HK-2 (cell line): ENCODE measurements at regions not wholly inside any gene's neighbourhood (a gene's known extent, or its start where the extent isn't known, plus 50 kb on each side); places are given as distances from the start of the nearest gene placed in this dataset.
"Not testable (repeated sequence)": the region's sequence is repeated elsewhere in the genome, so short reads cannot be mapped to it uniquely, and the experiment has no call there.

Experiments used
- DNase-seq: peaks from one replicate; pipeline ENCODE4 v3.0.0-alpha.2; 2018; ENCODE audit not compliant: unreplicated experiment

DNA sequence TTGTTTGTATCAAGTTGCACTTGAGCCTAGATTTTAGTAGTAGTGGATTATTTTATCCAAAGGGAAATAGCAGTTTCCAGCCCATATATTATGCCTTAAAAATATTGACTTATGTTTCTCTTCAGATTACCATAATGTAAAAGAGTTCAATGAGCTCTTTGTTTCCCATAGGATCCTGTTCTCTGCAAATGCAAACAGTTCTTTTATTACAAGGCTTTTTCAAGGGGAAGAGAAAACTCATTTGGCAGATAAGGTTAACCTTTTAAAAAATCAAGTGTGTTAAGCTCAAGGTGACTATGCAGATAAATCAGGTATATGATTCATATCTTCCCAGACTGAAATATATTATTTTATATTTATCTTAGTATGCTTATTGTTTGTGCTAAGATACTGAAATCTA lies 961.2 kb upstream of the SPRY2 start:
- DNase-seq: no peak

DNA sequence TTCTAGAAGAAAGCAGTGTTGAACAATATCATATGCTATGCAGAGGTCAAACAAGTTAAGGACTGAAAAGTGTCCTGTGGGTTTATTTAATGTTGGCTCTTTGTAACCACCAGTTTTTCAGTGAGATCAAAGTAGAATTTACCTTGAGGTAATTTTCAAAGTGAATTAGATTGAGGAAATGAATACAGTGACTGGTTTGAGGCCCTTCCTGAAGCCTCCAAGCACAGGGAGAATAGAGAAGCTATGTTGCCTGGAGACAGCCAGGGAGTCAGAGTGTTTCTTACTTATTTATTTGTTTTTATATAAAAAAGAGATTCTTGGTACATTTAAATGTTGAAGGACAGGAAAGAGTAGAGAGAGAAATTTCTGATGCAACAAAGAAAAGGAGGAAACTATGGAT lies 954.3 kb upstream of the SPRY2 start:
- DNase-seq: no peak

DNA sequence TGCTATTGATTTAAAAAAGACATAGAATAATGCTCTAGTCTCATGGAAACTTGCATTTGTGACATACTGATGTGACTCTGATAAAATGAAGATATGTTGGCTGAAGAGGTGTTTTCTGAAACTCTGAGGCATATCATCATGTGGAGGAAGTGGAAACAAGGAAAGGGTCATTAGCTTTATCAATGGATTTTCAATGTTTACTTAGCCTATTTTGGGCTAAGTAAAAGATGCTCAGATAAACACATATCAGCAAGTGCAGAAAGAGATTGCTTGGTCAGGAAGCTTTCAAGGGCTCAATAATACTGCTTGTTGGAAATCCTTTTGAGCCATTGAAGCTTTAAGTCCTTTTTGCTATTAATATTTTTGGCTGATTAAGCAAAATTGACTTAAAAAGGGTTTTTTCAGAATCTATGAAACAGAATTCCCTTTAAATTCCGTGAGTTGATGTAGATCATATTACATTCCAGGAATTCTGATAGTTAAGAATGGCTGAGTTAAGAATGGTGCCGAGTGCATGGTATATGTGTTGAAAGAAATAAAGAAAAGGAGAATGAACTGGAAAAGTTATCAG lies 952.8 kb upstream of the SPRY2 start:
- DNase-seq: no peak

DNA sequence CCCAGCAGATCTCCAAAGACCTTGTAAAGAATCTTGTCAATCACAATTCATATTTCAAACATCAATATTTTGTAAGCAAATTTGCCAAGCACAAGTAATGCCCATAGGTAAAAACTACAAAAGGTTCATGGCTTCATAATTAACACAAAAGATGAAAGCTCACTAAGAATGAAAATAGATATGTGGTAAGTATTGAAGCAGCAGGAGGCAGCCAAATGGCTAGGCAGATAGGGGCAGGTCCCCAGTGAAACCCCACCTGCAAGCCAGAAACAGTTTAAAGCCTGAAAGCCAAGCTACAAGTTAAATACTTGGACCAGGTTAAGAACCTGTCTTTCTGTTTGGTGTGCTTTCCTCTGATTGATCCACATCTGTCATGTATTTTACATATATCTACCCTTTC lies 942.6 kb upstream of the SPRY2 start:
- DNase-seq: no peak

DNA sequence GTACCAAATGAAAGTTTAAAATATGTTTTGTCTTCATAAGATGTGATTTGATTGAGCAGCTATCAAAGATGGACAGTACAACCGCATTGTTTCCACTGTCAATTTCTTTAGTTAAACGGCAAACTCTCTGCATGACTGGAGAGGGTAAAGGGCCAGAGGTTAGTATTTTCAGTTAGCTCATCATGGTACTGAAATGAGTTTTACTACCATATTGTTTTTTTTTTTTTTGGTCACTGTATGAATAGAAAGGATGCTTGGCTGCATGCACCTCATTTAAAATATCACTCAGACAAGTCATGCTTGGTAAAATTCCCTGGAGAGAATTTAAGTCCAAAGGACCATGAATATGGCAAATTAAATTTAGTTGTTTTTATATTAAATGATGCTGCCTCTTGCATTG lies 942.1 kb upstream of the SPRY2 start:
- no peak for DNase-seq

DNA sequence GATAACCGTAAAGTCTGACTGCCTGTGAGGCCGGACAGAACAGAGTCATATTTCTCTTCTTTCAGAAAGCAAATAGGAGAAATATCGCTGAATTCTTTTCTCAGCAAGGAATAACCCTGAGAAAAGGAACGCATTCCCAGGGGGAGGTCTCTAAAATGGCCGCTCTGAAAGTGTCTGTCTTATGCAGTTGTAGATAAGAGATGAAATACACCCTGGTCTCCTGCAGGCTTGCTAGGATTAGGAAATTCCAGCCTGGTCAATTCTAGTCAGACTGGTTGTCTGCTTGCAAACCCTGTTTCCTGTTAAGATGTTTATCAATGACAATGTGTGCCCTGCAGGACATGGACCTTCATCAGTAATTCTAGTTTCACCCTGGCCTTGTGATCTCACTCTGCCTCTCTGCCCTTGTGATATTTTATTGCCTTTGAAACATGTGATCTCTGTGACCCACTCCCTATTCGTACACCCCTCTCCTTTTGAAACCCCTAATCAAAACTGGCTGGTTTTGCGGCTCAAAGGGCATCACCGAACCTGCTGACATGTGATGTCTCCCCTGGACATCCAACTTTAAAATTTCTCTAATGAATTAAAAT lies 934.8 kb upstream of the SPRY2 start:
- no peak for DNase-seq

DNA sequence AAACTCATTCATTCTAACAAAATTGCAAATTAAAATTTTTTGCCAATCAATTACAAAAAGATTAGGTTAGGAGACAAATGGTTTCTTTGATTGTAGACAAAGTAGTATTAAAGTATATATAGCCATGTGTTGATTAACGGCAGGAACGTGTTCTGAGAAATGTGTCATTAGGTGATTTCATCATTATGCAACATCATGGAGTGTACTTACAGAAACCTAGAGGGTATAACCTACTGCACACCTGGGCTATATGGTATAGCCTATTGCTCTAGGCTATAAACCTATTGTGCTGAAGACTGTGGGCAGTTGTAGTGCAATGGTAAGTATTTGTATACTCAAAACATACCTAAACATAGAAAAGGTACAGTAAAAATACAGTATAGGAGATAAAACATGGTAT lies 906.8 kb upstream of the SPRY2 start:
- DNase-seq: no peak

DNA sequence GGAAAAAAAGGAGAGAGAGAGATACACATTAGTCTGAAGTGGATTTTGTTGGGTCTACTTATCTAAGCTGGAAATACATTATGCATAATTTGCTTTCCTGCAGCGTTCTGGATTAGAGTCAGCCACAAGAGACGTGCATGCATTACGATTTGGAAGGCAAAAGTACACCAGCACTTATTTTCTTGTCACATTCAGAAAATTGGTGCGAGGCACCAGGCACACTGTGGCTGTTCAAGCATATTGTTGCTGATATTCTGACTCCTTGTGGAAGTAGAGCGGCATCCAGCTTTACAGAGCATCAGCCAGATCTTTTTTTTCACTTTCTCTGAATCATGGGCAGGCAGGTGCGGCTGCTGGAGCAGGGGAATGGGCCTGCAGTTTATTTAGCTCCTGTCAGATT lies 905.6 kb upstream of the SPRY2 start:
- DNase-seq: no peak

DNA sequence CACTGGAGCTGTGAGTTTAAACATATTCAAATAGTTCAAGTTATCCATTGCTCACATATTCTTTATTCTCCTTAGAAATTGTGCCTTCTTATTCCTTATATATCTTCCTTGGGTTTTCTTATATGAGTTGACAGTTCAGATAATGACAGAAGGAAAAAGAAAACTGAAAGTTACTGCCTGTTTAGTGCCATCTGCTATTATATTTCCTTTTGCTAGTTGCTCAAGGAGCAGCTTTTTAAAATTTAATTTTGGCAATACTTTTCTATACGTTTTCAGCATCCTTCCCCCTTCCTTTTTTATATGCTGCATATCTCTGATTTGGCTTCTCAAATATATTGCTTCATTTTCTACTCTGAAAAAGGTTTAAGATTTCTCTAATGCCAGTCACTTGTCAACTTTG lies 903.1 kb upstream of the SPRY2 start:
- no peak for DNase-seq

DNA sequence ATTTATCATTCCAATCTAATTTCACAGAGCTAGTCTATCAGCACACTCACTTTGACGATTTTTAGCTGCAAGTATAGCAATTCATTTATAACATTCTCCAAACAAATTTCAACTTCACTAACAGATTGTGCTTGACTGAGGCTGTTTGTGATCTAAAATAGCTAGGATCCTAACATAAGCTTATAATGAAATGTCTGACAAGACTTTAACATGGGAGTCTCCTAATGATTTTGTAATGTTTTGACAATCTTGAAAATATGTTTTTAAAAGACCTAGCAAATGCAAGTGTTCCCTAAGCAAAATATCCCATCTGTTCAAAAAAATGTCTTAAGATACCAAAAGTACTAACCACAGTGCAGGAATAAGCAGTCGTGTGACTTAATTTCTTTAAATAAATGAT lies 889.5 kb upstream of the SPRY2 start:
- DNase-seq: no peak

DNA sequence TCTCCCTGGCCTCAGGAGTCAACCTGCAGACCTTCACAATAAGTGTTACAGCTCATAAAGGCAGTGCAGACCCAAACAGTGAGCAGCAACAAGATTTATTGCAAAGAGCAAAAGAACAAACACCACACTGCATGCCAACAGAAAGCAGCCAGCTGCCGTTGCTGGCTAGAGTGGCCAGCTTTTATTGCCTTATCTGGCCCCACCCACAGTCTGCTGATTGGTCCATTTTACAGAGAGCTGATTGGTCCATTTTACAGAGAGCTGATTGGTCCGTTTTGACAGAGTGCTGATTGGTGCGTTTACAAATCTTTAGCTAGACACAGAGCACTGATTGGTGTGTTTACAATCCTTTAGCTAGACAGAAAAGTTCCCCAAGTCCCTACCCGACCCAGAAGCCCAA lies 885.9 kb upstream of the SPRY2 start:
- not testable (repeated sequence) for DNase-seq

DNA sequence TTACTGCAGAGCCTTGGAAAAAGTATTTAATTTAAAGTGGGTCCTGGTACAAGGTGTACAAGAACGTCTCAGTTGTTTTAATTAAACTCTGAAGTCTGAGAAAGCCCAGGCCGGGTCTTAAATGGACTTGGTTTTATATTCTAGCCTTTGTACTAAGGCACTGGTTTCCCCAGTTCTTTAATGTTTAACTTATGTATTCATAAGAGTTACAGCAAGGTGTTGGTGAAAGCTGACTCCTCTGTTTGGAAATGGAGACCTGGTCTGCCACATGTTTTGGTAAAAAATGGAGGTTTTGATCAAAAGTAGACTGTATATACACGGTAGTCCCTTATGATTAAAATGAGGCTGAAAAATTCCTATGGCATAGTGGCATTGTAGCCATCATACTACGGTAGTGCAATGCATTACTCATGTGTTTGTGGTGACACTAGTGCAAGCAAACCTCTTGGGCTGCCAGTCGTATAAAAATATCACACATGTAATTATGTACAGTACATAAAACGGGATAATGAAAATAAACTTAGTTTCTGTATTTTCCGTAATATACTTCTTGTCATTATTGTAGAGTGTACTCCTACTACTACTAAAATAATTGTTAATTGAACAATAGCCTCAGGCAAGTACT lies 883.4 kb upstream of the SPRY2 start:
- no peak for DNase-seq

DNA sequence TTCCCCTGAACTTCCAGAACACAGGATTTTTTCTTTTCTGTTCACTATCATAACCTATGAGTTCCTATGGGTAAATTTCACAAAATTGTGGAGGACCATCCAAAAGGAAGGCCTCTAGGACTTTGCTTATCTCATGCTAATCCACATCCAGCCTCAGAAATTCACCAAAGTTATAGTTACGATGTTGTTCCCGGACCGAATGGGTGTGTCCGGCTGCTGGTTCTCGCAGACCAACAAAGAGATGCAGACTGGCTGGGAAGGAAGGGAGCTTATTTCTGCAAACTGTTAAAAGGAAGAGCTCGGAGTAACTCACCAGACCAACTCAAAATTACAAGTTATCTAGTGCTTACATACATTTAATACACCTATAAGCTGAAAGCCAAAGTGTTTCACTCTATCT lies 882.9 kb upstream of the SPRY2 start:
- no peak for DNase-seq

DNA sequence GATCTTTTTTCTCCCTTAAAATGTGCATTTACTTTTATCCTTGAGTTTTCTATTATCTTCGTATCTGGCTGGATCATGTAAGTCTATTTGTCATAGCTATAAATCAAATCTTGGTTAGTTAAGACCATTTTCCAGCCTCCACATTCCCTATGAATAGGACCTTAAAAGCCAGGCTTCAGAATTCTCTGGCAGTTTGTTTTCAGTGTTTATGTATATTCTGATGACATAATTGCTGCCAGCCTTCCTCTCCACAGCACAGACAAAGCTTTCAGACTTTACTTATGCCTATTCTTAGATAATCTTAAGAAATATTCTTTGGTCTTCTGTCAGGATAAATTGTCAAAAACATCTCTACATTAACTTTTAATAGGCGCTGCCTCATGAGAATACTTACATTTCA lies 870.8 kb upstream of the SPRY2 start:
- no peak for DNase-seq

DNA sequence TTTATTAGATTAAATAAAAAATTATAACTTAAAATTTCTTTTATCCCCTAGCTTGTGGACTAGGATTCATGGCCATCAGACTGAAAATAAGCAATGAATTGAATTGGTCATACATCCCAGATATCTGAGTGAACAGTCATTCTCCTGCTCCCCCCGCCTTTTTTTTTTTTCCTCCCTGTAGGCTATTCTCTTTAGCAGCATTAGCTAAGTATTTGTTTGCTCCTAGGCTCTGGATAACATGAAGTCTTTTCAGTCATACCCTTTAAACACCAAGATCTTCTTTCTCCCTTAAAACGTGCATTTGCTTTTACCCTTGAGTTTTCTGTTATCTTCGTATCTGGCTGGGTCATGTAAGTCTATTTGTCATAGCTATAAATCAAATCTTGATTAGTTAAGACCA lies 866.7 kb upstream of the SPRY2 start:
- DNase-seq: no peak

DNA sequence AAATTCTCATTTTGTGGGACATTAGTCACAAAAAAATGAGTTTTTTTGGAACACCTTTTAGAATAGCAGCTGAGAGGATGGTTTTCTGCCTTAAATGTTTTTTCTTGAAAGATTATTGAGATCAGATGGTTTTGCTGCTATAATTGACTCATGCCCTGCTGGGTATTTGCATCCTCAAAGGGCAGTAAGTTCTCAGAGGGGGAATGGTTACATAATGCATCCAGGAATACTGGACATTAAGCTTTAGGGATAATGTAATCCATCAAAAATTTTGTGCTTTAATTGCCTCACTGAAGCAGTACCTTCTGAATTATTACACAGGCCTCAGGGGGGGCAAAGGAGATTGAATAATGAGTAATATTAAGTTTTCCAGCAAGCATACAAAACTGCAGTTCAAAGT lies 866.3 kb upstream of the SPRY2 start:
- DNase-seq: no peak

DNA sequence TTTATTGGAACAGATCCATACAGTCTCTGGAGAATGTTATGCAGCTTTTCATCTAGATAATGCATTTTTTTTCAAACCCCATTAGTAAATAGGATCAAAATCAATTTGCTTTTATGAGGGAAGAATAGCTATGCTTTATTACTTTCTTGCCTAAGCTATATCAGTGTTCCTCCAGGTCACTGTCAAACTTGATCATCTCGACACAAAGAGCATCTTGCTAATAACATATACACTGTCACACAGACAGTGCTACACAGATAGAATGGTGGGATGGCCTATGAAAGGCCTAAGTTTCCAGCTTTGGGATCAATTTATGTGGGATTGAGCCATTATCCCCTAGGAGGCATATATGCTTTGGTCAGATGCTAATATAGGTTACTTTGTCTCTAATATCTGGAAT lies 862.9 kb upstream of the SPRY2 start:
- DNase-seq: no peak

DNA sequence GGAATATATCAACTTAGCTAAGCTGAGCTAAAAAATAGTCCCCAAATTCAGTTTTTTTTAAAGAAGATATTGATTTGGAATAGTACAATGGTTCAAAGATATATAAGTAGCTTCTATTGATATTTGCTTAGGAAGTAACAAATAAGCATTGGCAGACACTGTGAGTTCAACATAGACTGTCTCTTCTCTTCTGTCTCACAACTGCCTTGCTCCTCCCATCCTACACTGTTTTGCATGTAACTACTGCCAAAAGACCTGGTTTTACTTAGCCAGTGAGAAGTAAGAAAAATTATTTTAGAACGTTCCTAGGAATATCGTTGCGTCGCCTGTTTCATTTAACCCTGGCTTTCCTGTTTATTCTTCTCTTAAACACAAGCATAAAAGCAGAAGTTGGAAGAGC lies 859.0 kb upstream of the SPRY2 start:
- no peak for DNase-seq

DNA sequence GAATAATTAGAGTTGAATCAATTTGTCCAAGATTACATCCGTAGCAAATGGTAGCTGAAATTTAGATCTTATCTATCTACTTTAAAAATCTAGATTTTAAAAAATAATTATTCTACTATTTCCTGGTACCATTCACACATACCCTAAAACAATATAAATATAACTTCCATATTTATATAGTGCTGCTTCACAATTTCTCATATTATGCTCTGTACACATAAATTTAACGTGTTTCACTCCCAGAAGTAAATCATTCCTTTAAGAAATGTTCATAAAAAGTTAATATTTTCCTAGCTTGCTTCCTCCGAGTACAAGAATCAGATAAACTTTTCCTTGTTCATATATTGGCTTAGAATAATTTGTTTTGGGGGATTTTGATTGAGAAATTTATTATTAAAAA lies 857.0 kb upstream of the SPRY2 start:
- DNase-seq: no peak

DNA sequence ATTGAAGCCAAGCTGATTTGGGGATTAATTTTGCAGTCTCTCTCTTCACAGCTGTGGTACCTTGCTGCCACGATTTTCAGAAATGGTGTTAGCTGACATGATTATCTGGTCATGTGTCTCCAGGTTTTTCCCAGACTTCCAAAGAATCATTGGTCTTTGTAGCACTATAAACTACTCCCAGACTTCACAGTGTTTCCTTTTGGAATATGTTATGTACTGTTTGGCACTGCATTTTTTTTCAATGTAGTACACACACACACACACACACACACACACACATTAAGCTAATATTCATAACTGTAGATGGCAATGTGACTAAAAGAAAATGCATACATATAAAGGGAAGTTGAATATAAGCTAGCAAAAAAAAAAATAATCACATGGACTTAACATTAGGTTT lies 856.6 kb upstream of the SPRY2 start:
- no peak for DNase-seq

DNA sequence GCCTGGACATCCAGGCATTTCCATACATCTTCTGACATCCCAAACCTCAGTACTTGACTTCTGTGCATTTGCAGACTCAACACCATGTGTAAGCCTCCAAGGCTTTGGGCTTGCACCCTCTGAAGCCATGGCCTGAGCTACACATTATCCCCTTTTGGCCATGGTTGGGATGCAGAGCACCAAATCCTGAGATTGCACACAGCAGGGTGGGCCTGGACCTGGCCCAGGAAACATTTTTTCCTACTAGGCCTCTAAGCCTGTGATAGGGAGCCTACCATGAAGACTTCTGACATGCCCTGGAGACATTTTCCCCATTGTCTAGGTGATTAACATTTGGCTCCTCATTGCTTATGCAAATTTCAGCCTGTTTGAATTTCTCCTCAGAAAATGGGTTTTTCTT lies 853.4 kb upstream of the SPRY2 start:
- no peak for DNase-seq

DNA sequence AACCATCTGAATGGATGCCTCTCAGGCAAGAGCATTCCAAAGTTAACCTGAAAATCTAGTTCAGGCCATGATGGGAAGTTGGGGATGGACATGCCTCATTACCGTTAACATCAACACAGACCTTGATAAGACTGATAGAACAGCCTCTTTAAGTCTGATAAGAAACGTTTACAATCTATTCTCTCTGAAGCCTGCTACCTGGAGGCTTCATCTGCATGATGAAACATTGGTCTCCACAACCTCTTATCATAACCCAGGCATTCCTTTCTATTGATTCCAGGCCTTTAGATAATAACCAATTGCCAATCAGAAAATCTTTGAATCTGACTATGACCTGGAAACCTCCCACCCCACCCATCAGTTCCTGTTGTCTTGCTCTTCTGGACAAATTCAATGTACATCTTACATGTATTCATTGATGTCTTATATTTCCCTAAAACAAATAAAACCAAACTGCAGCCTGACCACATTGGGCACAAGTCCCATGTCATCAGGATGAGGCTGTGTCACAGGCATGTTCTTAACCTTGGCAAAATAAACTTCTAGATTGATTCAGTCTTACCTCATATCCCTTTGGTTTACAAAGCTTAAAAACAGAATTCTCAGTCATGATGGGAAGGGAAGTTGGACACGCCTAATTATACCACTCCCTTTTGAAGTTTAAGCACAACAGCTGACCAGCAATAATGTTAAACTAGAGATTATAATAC lies 843.8 kb upstream of the SPRY2 start:
- no peak for DNase-seq

DNA sequence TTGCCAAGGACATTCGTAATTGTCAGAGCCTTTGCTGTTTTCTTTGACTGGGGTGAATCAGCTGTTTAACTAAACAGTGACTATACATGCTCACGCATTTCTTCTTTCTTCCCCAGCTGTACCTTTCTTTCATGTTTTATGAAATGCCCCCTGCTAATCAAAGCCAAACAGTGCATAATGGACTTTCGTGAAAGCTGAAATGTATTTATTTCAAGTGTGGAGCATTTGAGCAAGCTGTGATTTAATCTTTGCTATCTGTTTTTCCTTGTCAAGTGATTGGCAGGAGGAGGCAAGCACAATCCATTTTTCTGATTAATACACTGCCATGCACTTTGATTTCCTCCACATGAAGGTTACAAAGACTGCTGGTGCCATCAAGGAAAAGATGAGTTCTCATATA lies 831.7 kb upstream of the SPRY2 start:
- no peak for DNase-seq
